MM.1S (cell line): ENCODE measurements at regions not wholly inside any gene's neighbourhood (a gene's known extent, or its start where the extent isn't known, plus 50 kb on each side); places are given as distances from the start of the nearest gene placed in this dataset.
"Not testable (repeated sequence)": the region's sequence is repeated elsewhere in the genome, so short reads cannot be mapped to it uniquely, and the experiment has no call there.

Source experiments
- DNase-seq: peaks from one replicate; pipeline ENCODE4 v3.0.0-alpha.2; 2015
- H2AFZ ChIP-seq: fragments of 300-600 bp; sonication (generic); 2 replicates; pipeline ENCODE4 v1.6.0; 2016; ENCODE audit warnings: antibody characterized with exemption, low read length
- H3F3A ChIP-seq: fragments of 300-600 bp; sonication (generic); 2 replicates; pipeline ENCODE4 v1.6.1; 2016; ENCODE audit warnings: mild to moderate bottlenecking, antibody characterized with exemption, low read length, moderate library complexity, mixed read lengths; ENCODE audit not compliant: insufficient read depth
- H3K27ac ChIP-seq: fragments of 300-600 bp; sonication (generic); 2 replicates; pipeline ENCODE4 v1.5.1; 2016; ENCODE audit warnings: mild to moderate bottlenecking, low read length
- H3K27me3 ChIP-seq: fragments of 300-600 bp; sonication (generic); replicated peaks from 2 replicates; pipeline ENCODE4 v1.6.0; 2016; ENCODE audit warnings: low read length; ENCODE audit not compliant: insufficient read depth
- H3K36me3 ChIP-seq: fragments of 300-600 bp; sonication (generic); replicated peaks from 2 replicates; pipeline ENCODE4 v1.6.1; 2016; ENCODE audit warnings: mild to moderate bottlenecking, low read length, mixed read lengths; ENCODE audit not compliant: insufficient read depth
- H3K4me1 ChIP-seq: fragments of 300-600 bp; sonication (generic); 2 replicates; pipeline ENCODE4 v1.6.1; 2016; ENCODE audit warnings: low read length, mixed read lengths
- H3K4me2 ChIP-seq: fragments of 300-600 bp; sonication (generic); 2 replicates; pipeline ENCODE4 v1.6.0; 2016; ENCODE audit warnings: low read depth, low read length
- H3K4me3 ChIP-seq: fragments of 300-600 bp; sonication (generic); 2 replicates; pipeline ENCODE4 v1.5.1; 2016; ENCODE audit warnings: low read length, mixed read lengths
- H3K79me2 ChIP-seq: fragments of 300-600 bp; sonication (generic); 2 replicates; pipeline ENCODE4 v1.6.1; 2016; ENCODE audit warnings: mixed run types, low read length, mixed read lengths
- H3K9ac ChIP-seq: fragments of 300-600 bp; sonication (generic); 2 replicates; pipeline ENCODE4 v1.6.1; 2016; ENCODE audit warnings: low read length, mixed read lengths
- H3K9me2 ChIP-seq: fragments of 300-600 bp; sonication (generic); replicated peaks from 2 replicates; pipeline ENCODE4 v1.6.1; 2016; ENCODE audit warnings: mild to moderate bottlenecking, low read length, mixed read lengths; ENCODE audit not compliant: insufficient read depth
- H3K9me3 ChIP-seq: fragments of 300-600 bp; sonication (generic); replicated peaks from 2 replicates; pipeline ENCODE4 v1.6.1; 2016; ENCODE audit warnings: mild to moderate bottlenecking, low read length, mixed read lengths; ENCODE audit not compliant: insufficient read depth
- H4K20me1 ChIP-seq: fragments of 300-600 bp; sonication (generic); 2 replicates; pipeline ENCODE4 v1.6.1; 2016; ENCODE audit warnings: mild to moderate bottlenecking, low read length, moderate library complexity, mixed read lengths; ENCODE audit not compliant: insufficient read depth
- CTCF ChIP-seq: fragments of 300-600 bp; sonication (generic); IDR thresholded peaks from 2 replicates; pipeline ENCODE4 v1.5.1; 2016; ENCODE audit warnings: antibody characterized with exemption, low read length, mixed read lengths
- EZH2 ChIP-seq: fragments of 300-600 bp; sonication (generic); optimal IDR thresholded peaks from 2 replicates; pipeline ENCODE3; 2017; ENCODE audit warnings: low read depth, mild to moderate bottlenecking, antibody characterized with exemption, low read length, mixed read lengths
- EZH2phosphoT487 ChIP-seq: fragments of 300-600 bp; sonication (generic); IDR thresholded peaks from 2 replicates; pipeline ENCODE4 v1.6.1; 2018; ENCODE audit warnings: antibody characterized with exemption, low read length

GRCh38 chr13:71359641-71360040 is 507.4 kb downstream of the DACH1 start:
- Histone ChIP-seq H3K4me2 (no peak overlapping the region), H3K4me1 (no peaks in the 10 kb centered on the region), H3K9me2 (no peaks in the 10 kb centered on the region), H3K9ac (no peak overlapping the region), H3F3A (no peaks in the 10 kb centered on the region), H3K79me2 (no peaks in the 10 kb centered on the region), H3K36me3 (no peaks in the 10 kb centered on the region), H3K4me3 (no peak overlapping the region), H3K9me3 (no peaks in the 10 kb centered on the region), H2AFZ (no peak overlapping the region), H4K20me1 (no peaks in the 10 kb centered on the region), H3K27me3 (no peaks in the 10 kb centered on the region), H3K27ac (no peak overlapping the region)
- no peak for TF ChIP-seq CTCF
- no peak for DNase-seq

- H3K4me1 ChIP-seq = no peaks in the 10 kb centered on the region
- no peaks in the 10 kb centered on the region for H3K36me3 ChIP-seq
- H3K9ac ChIP-seq = no peak overlapping the region
- no peak overlapping the region for H3K27ac ChIP-seq
- DNase-seq = no peak
- H3K27me3 ChIP-seq = no peaks in the 10 kb centered on the region
- H3K9me2 ChIP-seq = no peaks in the 10 kb centered on the region
- no peak overlapping the region for H2AFZ ChIP-seq
- no peak overlapping the region for H3K4me3 ChIP-seq
- H3K4me2 ChIP-seq = no peak overlapping the region
- no peaks in the 10 kb centered on the region for H3K9me3 ChIP-seq
- TF ChIP-seq EZH2phosphoT487 (no peak), EZH2 (no peak), CTCF (no peak)
- H3K79me2 ChIP-seq = no peaks in the 10 kb centered on the region
- no peaks in the 10 kb centered on the region for H3F3A ChIP-seq
- H4K20me1 ChIP-seq = no peaks in the 10 kb centered on the region
These were observed 508.8 kb downstream of the DACH1 start for GRCh38 chr13:71358218-71358617.

GRCh38 chr13:71355010-71355409 is 512.0 kb downstream of the DACH1 start:
- Histone ChIP-seq H3K9me3 (no peaks in the 10 kb centered on the region), H3K27ac (no peak overlapping the region), H3K27me3 (no peaks in the 10 kb centered on the region), H3K4me2 (no peak overlapping the region), H4K20me1 (no peaks in the 10 kb centered on the region), H3F3A (no peaks in the 10 kb centered on the region), H3K4me1 (no peaks in the 10 kb centered on the region), H3K36me3 (no peaks in the 10 kb centered on the region), H3K9me2 (no peaks in the 10 kb centered on the region), H3K4me3 (no peak overlapping the region), H2AFZ (no peak overlapping the region), H3K9ac (no peak overlapping the region), H3K79me2 (no peaks in the 10 kb centered on the region)
- no peak for TF ChIP-seq EZH2
- TF ChIP-seq CTCF = no peak
- no peak for TF ChIP-seq EZH2phosphoT487
- no peak for DNase-seq

- no peaks in the 10 kb centered on the region for H3K9me2 ChIP-seq
- H3K36me3 ChIP-seq = no peaks in the 10 kb centered on the region
- H3K9me3 ChIP-seq = no peaks in the 10 kb centered on the region
- no peak for DNase-seq
- H3K27me3 ChIP-seq = no peaks in the 10 kb centered on the region
- no peak overlapping the region for H3K27ac ChIP-seq
- no peak overlapping the region for H2AFZ ChIP-seq
- no peaks in the 10 kb centered on the region for H3K79me2 ChIP-seq
- H3K4me1 ChIP-seq = no peaks in the 10 kb centered on the region
- TF ChIP-seq EZH2phosphoT487 = no peak
- TF ChIP-seq EZH2 = no peak
- no peak for TF ChIP-seq CTCF
- H3K4me2 ChIP-seq = no peak overlapping the region
- H4K20me1 ChIP-seq = no peaks in the 10 kb centered on the region
- H3K4me3 ChIP-seq = no peak overlapping the region
- H3F3A ChIP-seq = no peaks in the 10 kb centered on the region
- H3K9ac ChIP-seq = no peak overlapping the region
These were observed 516.1 kb downstream of the DACH1 start for GRCh38 chr13:71350886-71351285.

- H4K20me1 ChIP-seq, H3F3A ChIP-seq, H3K4me3 ChIP-seq, H3K9me3 ChIP-seq, DNase-seq, H3K9ac ChIP-seq, H3K27me3 ChIP-seq, H3K4me1 ChIP-seq, H3K9me2 ChIP-seq, H2AFZ ChIP-seq, H3K4me2 ChIP-seq, H3K27ac ChIP-seq, H3K79me2 ChIP-seq, H3K36me3 ChIP-seq: not testable (repeated sequence)
These were observed 521.1 kb downstream of the DACH1 start for GRCh38 chr13:71345856-71346255.
